SK-N-MC (cell line): ENCODE measurements at regions not wholly inside any gene's neighbourhood (a gene's known extent, or its start where the extent isn't known, plus 50 kb on each side); places are given as distances from the start of the nearest gene placed in this dataset.
"Not testable (repeated sequence)": the region's sequence is repeated elsewhere in the genome, so short reads cannot be mapped to it uniquely, and the experiment has no call there.

Experiments used
- DNase-seq: peaks from one replicate; pipeline ENCODE4 v3.0.0-alpha.2; 2011; ENCODE audit warnings: low read depth, low spot score
- H3K27ac ChIP-seq: fragments of 200-600 bp; sonication (generic); 2 replicates; pipeline ENCODE4 v1.5.1; 2016; ENCODE audit warnings: mixed run types
- H3K36me3 ChIP-seq: fragments of 200-600 bp; sonication (generic); 2 replicates; pipeline ENCODE4 v1.6.1; 2017; ENCODE audit warnings: antibody characterized with exemption, low read length, mixed read lengths; ENCODE audit not compliant: insufficient read depth
- H3K4me3 ChIP-seq: fragments of 200-600 bp; sonication (generic); 2 replicates; pipeline ENCODE4 v1.5.1; 2016
- H3K9ac ChIP-seq: fragments of 200-600 bp; sonication (generic); 2 replicates; pipeline ENCODE4 v1.8.0; 2017; ENCODE audit warnings: mixed run types, mixed read lengths; ENCODE audit not compliant: insufficient read length
- H3K9me3 ChIP-seq: fragments of 200-600 bp; sonication (generic); 2 replicates; pipeline ENCODE4 v1.6.1; 2017; ENCODE audit warnings: low read depth, mild to moderate bottlenecking, antibody characterized with exemption, low read length, moderate library complexity, mixed read lengths
- EZH2 ChIP-seq: fragments of 200-600 bp; sonication (generic); IDR thresholded peaks from one replicate; pipeline ENCODE4 v1.6.1; 2017; ENCODE audit warnings: antibody characterized with exemption
- FOXP2 ChIP-seq: optimal IDR thresholded peaks from 2 replicates; pipeline ENCODE3; 2011; ENCODE audit warnings: mild to moderate bottlenecking, moderate library complexity; ENCODE audit not compliant: insufficient read depth; ENCODE audit errors: extremely low read length, control extremely low read depth
- POLR2AphosphoS5 ChIP-seq: IDR thresholded peaks from 2 replicates; pipeline ENCODE4 v1.6.1; 2012; ENCODE audit warnings: mild to moderate bottlenecking, low read depth, low read length, borderline replicate concordance

DNA sequence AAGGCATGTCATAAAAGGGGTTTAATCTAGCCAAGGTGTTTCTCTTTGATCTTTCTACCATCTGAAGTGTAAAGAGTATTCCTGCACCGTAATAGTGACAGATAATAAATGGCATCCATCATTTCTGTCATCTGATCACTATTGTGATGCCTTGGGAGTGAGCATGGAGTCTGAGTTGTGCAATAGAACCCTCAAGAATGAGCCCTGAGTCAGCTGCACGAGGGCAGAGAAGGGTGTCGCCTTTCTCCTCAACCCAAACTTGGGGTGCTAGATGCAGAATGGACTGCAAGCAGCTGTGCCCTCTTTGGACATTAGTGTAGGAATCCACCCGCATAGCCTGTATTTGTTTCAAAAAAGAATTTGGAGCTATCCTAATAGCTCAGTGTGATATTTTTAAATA lies 115.2 kb downstream of the ZNF37A start:
- Histone ChIP-seq H3K4me3 (no peak overlapping the region), H3K9me3 (no peaks in the 10 kb centered on the region), H3K9ac (no peak overlapping the region), H3K36me3 (no peaks in the 10 kb centered on the region), H3K27ac (no peak overlapping the region)
- no peak for TF ChIP-seq POLR2AphosphoS5
- no peak for DNase-seq

DNA sequence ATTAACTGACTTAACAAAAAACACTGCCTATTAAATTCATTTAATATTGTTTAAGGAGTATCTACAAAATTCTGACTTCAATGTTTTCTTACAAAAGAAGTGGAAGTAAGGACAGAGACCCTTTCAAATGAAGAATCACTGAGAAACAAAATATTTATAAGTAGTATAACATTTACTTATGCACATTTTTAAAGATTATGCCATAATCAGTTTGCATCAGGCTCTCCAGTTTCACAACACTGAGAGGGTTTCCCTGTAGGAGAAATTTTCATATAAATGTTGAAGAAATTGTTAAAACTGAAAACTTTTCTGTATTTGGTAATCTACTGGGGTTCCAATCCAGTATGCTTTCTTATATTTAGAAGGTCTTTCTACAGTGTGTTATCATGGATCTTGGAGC lies 115.6 kb downstream of the ZNF37A start:
- H3K36me3 ChIP-seq, DNase-seq, H3K27ac ChIP-seq, H3K9ac ChIP-seq, H3K9me3 ChIP-seq, H3K4me3 ChIP-seq: not testable (repeated sequence)

DNA sequence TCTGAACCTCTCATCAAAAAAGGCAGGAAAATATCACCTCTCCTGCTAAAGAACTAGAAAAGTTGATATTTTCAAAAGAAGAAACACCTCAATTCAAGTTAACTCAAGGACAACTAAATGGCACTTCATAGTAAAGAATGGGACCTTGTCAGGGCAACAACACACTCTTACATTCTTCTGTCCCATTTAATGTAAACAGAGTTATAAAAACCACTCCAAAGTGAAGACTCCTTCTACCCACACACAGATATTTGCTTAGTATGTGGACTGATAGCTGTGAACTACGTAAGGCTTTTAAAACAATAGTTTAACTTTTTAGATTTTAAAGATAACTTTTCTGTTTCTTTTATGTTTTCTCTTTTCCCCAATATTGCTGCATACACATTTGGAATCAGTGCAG lies 118.3 kb downstream of the ZNF37A start:
- Histone ChIP-seq H3K9ac (no peak overlapping the region), H3K9me3 (no peaks in the 10 kb centered on the region), H3K36me3 (no peaks in the 10 kb centered on the region), H3K27ac (no peak overlapping the region), H3K4me3 (no peak overlapping the region)
- TF ChIP-seq POLR2AphosphoS5, result no peak
- TF ChIP-seq FOXP2, result no peak
- no peak for TF ChIP-seq EZH2
- DNase-seq, result no peak

DNA sequence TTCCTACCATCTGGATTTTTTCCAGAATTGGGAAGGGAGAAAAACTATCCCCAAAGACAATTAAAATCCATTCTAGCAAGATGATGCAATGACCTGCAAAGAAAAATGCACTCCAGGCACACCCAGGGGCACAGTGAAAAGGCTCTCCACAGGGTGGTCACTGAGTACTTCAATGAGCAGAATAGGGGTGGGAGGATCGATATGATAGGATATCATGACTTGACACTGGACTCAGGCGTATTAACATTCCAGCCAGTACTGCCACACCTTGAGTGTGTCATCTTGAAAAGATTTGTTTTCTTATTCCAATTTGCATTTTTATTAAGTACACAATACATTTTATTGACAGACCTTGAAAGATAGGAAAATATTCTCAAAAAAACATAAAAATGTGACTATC lies 132.2 kb downstream of the ZNF37A start:
- DNase-seq, result no peak
- no peak overlapping the region for H3K4me3 ChIP-seq
- H3K9me3 ChIP-seq, result no peaks in the 10 kb centered on the region
- no peak overlapping the region for H3K9ac ChIP-seq
- TF ChIP-seq FOXP2 (no peak), EZH2 (no peak), POLR2AphosphoS5 (no peak)
- H3K27ac ChIP-seq, result no peak overlapping the region
- no peaks in the 10 kb centered on the region for H3K36me3 ChIP-seq

DNA sequence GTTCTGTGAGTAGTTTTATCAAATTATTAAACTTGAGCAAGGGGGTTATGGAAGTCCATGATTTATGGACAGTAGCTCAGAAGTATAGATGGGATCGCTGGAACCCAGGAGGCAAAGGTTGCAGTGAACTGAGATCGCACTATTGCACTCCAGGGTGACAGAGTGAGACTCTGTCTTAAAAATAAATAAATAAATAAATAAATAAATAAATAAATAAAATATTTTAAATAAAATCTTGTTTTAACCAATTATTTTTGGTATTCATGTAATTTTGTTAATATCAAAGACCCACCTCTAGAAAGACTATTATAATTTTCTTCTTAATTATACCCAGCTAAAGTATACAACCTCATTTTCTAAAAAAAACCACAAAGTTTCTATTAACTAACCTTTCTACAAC lies 134.3 kb downstream of the ZNF37A start:
- Histone ChIP-seq H3K9ac (no peak overlapping the region), H3K4me3 (no peak overlapping the region), H3K36me3 (no peaks in the 10 kb centered on the region), H3K27ac (no peak overlapping the region), H3K9me3 (no peaks in the 10 kb centered on the region)
- no peak for TF ChIP-seq POLR2AphosphoS5
- TF ChIP-seq EZH2, result no peak
- TF ChIP-seq FOXP2, result no peak
- no peak for DNase-seq

DNA sequence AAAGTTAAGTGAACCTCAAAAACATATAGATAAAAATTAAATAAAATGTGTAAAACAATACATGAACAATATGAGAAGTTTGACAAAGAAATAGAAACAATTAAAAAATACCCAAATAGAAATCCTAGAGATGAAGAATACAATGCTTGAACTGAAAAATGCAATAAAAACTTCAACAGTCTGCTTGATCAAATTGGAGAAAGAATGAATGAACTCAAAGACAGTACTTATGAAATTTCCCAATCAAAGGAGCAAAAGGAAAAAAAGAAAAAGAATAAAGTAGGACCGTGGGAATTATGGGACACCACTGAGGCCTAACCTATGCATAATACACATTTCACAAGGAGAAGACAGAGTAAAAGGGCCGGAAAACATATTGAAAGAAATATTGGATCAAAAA lies 144.3 kb downstream of the ZNF37A start:
- not testable (repeated sequence) for H3K27ac ChIP-seq, H3K9ac ChIP-seq, H3K9me3 ChIP-seq, H3K36me3 ChIP-seq, H3K4me3 ChIP-seq, DNase-seq

DNA sequence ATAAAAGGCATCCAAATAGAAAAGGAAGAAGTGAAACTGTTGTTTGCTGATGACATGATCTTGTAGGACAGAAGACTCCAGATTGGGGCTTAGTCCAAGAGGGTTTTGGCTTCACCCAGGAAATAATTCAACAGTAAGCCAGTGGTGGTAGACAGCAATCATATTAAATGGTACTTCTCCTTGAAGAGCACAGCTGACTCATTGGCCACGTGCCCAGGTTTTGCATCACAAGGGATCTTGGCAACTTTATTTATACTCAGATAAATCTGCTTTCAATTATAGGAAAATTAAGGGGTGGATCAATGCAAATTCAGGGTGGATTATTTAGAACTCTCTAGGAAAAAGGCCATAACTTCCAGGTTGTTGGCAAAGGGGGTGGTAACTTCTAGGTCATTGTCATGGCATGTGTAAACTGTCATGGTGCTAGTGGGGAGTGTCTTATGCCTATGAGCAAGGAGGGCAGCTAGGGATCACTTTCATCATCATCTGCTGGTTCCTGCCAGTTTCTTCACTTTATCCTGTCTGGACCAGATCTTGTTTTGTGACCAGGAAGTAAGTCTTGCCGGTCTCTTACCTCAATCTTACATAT lies 148.0 kb downstream of the ZNF37A start:
- H3K4me3 ChIP-seq, H3K9ac ChIP-seq, H3K36me3 ChIP-seq, DNase-seq, H3K27ac ChIP-seq, H3K9me3 ChIP-seq: not testable (repeated sequence)

DNA sequence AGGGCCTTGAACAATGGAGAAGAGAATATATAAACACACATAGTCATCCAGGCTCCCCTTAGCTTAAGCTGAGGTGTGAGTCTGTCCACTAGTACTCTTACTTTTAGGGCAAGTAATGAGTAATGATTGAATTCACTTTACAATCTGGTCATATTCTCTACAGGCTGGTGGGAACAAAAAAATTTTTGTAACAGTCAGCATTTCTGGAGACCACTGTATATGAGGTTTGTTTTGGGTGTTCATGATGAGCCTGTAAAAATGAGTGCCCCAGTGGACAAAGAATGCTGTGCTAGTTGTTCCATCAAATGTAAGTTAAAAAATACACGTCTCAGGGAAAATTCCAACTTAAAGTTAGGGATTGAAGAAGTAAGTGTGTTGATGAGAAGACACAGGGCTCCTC lies 154.0 kb downstream of the ZNF37A start:
- H3K36me3 ChIP-seq, H3K27ac ChIP-seq, H3K9ac ChIP-seq, DNase-seq, H3K9me3 ChIP-seq, H3K4me3 ChIP-seq: not testable (repeated sequence)

DNA sequence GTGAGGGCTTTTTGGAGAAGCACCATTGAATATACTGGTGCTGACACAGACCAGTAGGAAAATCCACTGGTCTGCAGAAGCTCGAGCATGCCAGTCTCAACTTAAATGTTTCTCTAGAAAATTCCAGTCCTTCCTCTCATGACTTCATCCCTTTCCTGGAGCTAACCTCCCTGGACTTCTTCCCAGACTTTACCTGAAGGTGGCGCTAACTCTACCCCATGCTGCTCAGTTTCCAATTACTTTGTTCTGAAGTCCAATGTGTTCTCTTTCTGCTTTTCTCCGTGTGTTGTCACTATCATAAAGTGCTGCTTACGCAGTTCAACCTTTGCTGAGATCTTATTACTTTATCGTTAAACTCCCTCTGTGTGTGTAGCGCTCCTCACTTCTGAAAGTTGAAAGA lies 158.4 kb downstream of the ZNF37A start:
- H3K4me3 ChIP-seq, H3K9me3 ChIP-seq, DNase-seq, H3K27ac ChIP-seq, H3K9ac ChIP-seq, H3K36me3 ChIP-seq: not testable (repeated sequence)

DNA sequence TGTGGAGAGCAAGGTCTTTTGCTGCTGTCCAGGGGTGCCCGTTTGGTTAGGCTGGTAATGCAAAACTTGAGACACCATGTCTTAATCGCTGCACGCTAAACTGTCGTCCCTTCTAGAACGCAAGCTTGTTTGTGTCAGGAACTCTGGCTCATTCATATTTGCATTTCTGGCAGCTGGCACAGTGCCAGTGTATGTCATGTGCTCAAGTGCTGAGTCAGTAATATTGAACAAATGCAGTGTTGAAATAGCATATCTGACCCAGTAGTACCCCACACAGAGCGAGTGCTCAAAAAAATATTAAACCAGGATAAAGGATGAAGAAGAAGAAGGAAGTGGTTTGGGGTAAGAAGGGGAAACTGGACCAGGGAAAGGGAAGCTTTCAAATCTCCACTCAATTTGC lies 173.4 kb downstream of the ZNF37A start:
- not testable (repeated sequence) for H3K27ac ChIP-seq, H3K4me3 ChIP-seq, H3K36me3 ChIP-seq, H3K9ac ChIP-seq, H3K9me3 ChIP-seq, DNase-seq

DNA sequence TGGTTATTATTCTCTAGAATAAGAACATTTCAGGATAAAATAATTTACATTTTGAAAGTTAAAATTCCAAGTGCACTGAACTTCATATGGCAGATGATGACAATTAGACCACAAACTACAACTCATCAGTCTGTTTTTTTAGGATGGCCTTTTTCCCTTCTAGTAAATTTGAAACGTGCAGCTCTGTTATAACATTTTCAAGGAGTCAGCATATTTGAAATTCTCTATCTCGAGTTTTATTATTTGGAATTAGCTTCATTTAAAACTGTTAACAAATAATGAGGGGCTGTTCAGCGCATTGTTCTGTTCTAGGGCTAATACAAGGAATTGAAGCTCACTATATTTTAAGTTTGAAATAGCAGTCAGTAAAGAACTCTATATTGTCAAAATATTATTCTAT lies 176.9 kb downstream of the ZNF37A start:
- H3K9ac ChIP-seq, H3K36me3 ChIP-seq, H3K27ac ChIP-seq, H3K9me3 ChIP-seq, DNase-seq, H3K4me3 ChIP-seq: not testable (repeated sequence)

DNA sequence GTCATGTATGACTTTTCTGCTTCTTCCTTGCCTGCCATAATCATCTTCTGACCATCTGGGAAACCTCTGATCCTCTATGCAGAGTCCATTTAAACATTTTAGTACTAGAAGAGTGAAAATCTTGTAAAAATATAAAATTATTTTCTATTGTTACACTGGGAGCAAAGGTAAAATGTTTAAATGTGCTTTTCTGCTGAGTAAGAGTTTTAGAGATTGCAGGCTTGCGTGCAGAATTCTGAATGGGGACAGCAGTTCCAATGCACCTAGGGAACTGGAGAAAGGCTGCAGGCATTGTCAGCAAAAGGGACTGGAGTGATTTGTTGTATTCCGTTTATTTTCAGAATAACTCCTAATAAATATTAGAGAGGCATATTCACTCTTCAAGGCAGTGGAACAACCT lies 180.7 kb downstream of the ZNF37A start:
- H3K27ac ChIP-seq, H3K36me3 ChIP-seq, H3K9ac ChIP-seq, DNase-seq, H3K9me3 ChIP-seq, H3K4me3 ChIP-seq: not testable (repeated sequence)

DNA sequence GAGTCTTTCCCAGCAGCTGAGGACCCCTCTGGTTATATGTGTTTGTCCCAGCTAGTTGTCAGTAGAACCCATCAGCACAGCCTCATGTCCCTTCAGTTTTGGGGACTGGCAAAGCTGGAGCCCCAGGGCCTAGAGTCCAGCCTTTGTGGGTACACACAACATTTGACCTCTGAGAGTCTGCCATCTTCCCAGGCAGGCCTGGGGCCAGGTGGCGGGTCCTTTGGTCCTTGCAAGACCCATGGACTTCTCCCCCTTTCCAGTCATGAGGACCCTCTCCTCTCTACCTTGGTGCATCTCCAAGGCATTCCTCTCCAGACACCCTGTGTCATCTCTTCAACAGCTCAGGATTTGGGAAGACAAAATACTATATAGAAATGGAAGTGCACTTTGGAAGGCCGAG lies 198.4 kb downstream of the ZNF37A start:
- H3K4me3 ChIP-seq, H3K36me3 ChIP-seq, H3K9me3 ChIP-seq, H3K27ac ChIP-seq, H3K9ac ChIP-seq, DNase-seq: not testable (repeated sequence)

DNA sequence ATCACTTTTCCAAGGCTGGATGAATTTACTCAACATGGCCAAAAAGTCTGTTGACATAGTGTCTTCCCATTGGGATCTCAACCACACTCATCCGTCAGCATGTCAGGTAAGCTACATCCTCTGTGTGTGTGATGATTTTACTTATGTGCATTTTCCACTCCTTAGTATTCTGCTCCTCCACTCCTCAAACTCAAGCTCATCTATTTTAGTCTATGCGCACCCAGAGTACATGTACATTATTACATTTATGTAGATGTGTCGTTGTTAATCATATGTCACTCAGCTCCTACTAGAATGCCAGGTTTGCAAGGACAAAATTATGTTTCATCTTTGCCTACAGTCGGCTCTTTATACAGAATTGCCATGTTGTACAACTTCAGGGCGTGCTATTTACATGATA lies 216.0 kb downstream of the ZNF37A start:
- H3K36me3 ChIP-seq, H3K9me3 ChIP-seq, H3K27ac ChIP-seq, H3K4me3 ChIP-seq, DNase-seq, H3K9ac ChIP-seq: not testable (repeated sequence)
